GM19240 (cell line): ENCODE measurements at regions not wholly inside any gene's neighbourhood (a gene's known extent, or its start where the extent isn't known, plus 50 kb on each side); places are given as distances from the start of the nearest gene placed in this dataset.

ENCODE experiments used
- DNase-seq: peaks from one replicate; pipeline ENCODE4 v3.0.0; 2011; ENCODE audit warnings: low spot score; ENCODE audit not compliant: insufficient read length

DNA sequence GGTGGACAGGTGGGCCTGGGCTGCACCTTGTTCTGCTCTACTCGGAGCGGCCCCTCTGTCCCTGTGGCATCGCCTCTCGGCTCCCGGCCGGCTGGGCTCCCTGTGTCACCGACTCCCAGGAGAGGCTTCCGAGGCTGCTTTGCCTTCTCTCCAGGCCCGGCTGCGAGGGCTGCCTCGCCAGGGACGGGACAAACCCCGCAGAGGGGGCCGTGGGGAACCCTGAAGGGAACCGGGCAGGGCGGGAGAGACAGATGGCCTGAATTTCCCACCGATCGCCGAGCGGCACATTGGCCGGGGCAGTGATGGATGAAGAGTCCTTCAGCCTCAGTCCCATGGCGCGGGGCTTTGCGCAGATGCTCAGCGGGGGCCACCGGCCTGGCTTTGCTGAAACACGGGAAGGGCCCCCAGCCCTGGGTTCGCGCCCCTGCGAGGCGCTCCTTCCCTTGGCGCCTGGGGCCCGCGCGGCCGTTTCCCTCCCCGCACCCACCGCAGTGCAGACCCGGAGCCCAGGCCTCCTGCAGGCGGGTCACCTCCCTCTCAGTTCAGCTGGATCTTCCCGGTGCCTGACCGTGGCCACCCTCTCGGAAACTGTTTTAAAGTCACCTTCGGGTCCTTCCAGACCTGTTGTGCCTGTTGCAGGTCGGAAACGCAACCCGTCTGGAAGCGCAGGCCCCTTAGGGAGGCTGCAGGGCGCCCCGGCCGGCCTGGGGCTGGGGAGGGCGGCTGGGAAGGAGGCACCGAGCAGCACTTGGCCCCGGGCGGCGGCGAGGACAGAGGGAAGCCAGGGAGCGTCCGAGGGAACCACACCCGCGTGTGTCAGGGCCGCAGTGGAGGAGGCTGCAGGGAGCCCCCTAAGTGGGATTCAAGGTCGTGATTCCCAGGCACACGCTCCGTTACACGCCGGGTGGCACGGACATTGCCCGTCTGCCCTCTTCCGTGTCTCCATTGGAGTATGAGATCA is 341.9 kb upstream of the SALL3 start:
- no peak for DNase-seq

DNA sequence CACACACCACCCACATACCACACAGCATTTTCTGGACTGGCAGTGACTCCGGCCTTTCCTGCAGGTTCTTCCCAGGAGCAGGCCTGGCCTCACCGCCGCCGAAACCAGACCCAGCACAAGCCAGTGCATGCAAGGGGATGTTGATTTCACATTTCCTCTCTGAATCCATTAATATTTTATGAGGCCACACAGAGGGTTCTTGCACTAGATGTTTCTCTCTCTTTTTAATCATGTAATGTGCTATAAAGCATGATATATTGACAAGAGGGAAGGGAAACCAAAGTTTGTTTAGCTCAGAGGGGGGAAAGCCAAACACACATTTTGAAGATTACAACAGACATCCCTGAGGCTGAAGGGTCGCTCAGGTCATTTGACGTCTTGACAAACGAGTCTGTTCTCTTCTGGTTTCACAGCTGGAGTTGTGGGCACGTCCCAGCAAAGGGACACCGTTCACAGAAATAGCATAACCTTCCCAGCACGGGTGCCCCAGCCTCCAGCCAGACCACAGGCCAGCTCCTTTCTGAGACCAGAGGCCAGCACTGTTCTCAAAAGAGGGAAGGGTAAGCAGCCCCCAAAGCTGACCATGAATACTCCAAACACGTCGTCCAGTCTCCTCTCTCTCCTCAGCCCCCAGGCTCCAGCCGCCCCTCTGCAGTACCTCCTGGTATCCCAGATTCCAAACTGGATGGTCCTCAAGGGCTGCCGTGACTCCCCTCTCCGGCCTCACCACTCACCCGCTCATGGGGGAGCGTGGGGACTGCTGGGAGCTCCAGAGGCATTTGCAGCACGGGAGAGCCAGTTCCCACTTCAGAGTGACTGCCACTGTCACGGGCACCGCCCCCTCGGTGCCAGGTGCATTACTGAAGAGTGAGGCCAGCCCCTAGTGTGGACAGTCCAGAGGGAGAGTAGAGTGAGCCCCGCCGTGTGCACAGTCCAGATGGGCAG is 340.3 kb upstream of the SALL3 start:
- no peak for DNase-seq

- no peak for DNase-seq
Observed at GRCh38 chr18:78640246-78640995, 339.2 kb upstream of the SALL3 start.

GRCh38 chr18:78641689-78642231 is 337.9 kb upstream of the SALL3 start:
- no peak for DNase-seq

DNA sequence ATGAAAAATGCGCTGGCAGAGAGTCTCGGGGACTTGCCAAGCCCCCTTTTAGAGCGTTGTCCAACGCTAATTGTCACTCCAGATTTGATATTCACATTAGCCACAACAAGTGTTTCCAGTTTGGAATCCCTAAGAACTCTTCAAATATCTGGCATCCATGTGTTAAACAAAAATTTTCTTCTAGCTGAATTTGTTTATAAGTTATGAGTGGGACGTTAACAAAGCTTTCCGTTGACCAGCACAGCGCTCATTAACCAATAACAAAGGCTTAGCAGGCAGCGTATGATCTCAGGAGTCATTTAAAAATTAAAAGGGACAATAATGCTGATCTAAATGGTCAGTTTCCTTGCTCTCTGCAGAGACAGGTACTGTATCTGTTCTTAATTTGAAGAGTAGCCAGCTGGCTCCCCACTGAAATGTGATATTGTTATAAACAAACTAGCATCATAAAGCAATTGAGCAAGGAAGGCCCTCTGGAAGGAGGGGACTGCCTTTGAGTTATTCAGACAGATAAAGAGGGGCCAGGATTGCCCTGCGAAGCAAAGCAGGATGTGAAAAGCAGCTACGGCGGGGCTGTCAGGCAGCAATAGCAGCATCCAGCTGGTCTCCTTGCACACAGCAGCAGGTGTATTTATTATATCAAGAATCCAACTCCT is 337.2 kb upstream of the SALL3 start:
- DNase-seq, result no peak

GRCh38 chr18:78643004-78643403 is 336.6 kb upstream of the SALL3 start:
- no peak for DNase-seq

GRCh38 chr18:78643981-78644380 is 335.6 kb upstream of the SALL3 start:
- no peak for DNase-seq

- no peak for DNase-seq
Observed at GRCh38 chr18:78645216-78645615, 334.4 kb upstream of the SALL3 start.

DNA sequence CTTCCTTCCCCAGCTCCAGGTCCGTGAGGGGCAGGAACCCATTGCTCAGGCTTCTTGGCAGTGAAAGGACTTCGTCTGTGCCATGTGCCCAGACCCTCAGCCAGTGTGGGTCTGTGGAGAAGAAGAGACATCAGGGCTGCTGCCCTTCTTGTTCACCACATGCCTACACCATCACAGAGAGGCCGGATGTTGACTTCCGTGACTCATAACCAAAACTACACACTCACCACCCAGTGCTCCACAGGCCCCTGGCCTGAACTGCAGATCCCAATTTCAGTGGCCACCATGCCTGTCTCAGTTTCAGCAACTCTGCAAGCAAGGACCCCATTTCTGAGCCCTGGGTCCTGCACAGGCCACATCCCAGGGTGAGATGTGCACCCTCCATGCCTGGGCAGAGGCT is 332.6 kb upstream of the SALL3 start:
- DNase-seq, result no peak

GRCh38 chr18:78649421-78649820 is 330.2 kb upstream of the SALL3 start:
- DNase-seq, result no peak

- DNase-seq, result no peak
Observed at GRCh38 chr18:78650926-78651325, 328.7 kb upstream of the SALL3 start.

GRCh38 chr18:78652001-78652545 is 327.5 kb upstream of the SALL3 start:
- no peak for DNase-seq

- no peak for DNase-seq
Observed at GRCh38 chr18:78655921-78656320, 323.7 kb upstream of the SALL3 start.

- DNase-seq, result no peak
Observed at GRCh38 chr18:78656346-78656925, 323.2 kb upstream of the SALL3 start.

- DNase-seq, result no peak
Observed at GRCh38 chr18:78658531-78658930, 321.1 kb upstream of the SALL3 start.

GRCh38 chr18:78659057-78659456 is 320.6 kb upstream of the SALL3 start:
- no peak for DNase-seq

DNA sequence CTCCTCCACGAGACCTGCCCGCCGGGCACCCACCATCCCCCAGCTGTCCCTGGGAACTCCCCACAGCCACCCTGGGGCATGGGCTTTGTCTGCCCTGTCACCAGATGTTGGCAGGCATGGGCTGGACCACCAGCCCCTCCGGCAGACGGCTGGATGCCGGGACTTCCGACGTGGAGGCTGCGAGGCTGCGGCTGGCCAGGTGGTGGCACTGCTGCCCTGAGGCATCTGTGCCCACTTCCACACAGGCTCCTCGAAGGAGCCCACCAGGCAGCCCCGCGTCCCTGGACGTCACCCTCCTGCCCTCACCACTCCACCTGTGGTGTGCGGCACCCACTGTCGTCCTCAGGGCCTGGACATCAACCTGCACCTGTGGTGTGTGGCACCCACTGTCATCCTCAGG is 319.9 kb upstream of the SALL3 start:
- no peak for DNase-seq

GRCh38 chr18:78660311-78660710 is 319.3 kb upstream of the SALL3 start:
- no peak for DNase-seq

DNA sequence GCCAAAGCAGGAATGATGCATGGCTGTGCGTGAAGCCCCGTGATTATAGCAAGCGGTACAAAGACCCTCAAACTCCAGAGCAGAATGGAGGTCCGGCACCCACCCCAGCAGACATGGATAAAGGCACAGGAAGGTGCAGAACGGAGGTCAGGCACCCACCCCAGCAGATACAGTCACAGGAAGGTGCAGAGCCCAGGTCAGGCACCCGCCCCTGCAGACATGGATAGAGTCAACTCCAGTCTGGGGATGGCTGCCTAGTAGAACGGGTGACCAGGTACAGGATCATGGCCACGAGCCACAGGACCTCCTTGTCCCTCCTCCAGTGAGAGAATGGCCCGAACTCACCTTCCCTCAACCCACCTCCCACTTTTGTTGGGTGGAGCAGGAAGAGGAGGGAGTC is 318.3 kb upstream of the SALL3 start:
- no peak for DNase-seq

DNA sequence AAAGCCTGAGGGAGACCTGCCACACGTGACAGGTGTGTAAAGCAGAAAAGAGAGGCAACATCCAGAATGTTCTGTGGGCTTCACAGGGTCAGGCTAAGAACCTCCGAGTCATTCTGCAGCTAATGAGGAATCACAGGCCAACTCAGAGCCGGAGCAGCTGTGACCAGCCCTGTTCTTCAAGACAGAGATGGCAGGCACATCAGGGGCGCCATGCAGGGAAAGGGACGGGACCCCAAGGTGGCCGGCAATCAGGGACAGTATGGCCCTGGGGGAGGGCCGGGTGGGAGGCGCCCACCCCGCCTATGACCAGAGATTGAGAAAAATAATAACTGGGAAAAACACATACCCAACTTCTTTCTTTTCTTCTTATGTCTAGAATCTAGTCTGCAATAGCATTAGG is 316.7 kb upstream of the SALL3 start:
- no peak for DNase-seq
